HepG2 (cell line): ENCODE measurements at regions not wholly inside any gene's neighbourhood (a gene's known extent, or its start where the extent isn't known, plus 50 kb on each side); places are given as distances from the start of the nearest gene placed in this dataset.

Source experiments
- ATAC-seq: fragments of 200-7000 bp; cut with Tn5 transposase; 3 replicates; pipeline ENCODE4 v1.9.1; 2020; ENCODE audit warnings: mild to moderate bottlenecking, moderate library complexity
- BruUV-seq: library from RNA; stranded (reverse); fragments of 400-500 nt; replicated peaks from 2 replicates; lab custom pipeline; 2021; lab: Mats Ljungman, UMichigan
- CTCF ChIA-PET: fragments of 300-600 bp; formaldehyde crosslinking; extraction: SDS; loops from one replicate; lab custom pipeline; 2021; ENCODE audit warnings: low total read pairs, inconsistent platforms, low intra/inter-chr PET ratio; lab: Yijun Ruan, JAX
- POLR2A ChIA-PET: fragments of 350-600 bp; sonication (Branson Sonifier 250); formaldehyde crosslinking; loops from one replicate; lab custom pipeline; 2020; ENCODE audit warnings: antibody characterized with exemption, inconsistent platforms; lab: Yijun Ruan, JAX
- DNase-seq: peaks from one replicate; pipeline ENCODE4 v3.0.0-alpha.2; 2015; ENCODE audit warnings: low spot score
- FAIRE-seq: peaks from 3 replicates; lab custom pipeline; 2011; peaks lifted over from hg19 to GRCh38; lab: Jason Lieb, UNC
- H2AFZ ChIP-seq: one replicate; pipeline ENCODE4 v1.6.1; 2011; ENCODE audit warnings: low read length, inconsistent platforms
- H3K27ac ChIP-seq: fragments of 300-600 bp; 3 replicates; pipeline ENCODE4 v1.8.0; 2011; ENCODE audit warnings: mixed run types, mild to moderate bottlenecking, mixed read lengths, low read length, inconsistent platforms; ENCODE audit not compliant: insufficient read depth; ENCODE audit errors: extremely low read length
- H3K27me3 ChIP-seq, 2 experiments: fragments of 200-600 bp in 1 of 2; 2 replicates in 1 of 2; 3 replicates in 1 of 2; pipeline versions ENCODE4 v1.6.0 to v1.8.0; 2011; ENCODE audit warnings: low read length in 2 of 2, mild to moderate bottlenecking in 2 of 2, moderate library complexity in 2 of 2, inconsistent platforms in 1 of 2; ENCODE audit not compliant: insufficient read depth in 2 of 2, control insufficient read depth in 1 of 2
- H3K36me3 ChIP-seq, 2 experiments: fragments of 200-600 bp in 1 of 2; replicated peaks in 1 of 2; 2 replicates in 1 of 2; 3 replicates in 1 of 2; pipeline versions ENCODE4 v1.5.1 to v1.8.0; 2011; ENCODE audit warnings: low read length in 2 of 2, inconsistent platforms in 1 of 2; ENCODE audit not compliant: insufficient read depth in 2 of 2, control insufficient read depth in 1 of 2
- H3K4me1 ChIP-seq: 2 replicates; pipeline ENCODE4 v1.5.1; 2012; ENCODE audit warnings: low read length, inconsistent platforms; ENCODE audit not compliant: insufficient read depth
- H3K4me2 ChIP-seq: 2 replicates; pipeline ENCODE4 v1.6.0; 2011; ENCODE audit warnings: low read depth, low read length, inconsistent platforms
- H3K4me3 ChIP-seq, 3 experiments: fragments of 200-600 bp in 1 of 3; sonication (generic), shearing (Covaris generic) in 1 of 3; replicated peaks in 1 of 3; 2 replicates each; pipeline ENCODE4 v1.5.1; 2011 to 2016; ENCODE audit warnings: low read length in 3 of 3, inconsistent platforms in 2 of 3, low read depth in 2 of 3, mild to moderate bottlenecking in 2 of 3, control low read depth in 1 of 3, mixed read lengths in 1 of 3; ENCODE audit not compliant: insufficient read depth in 1 of 3
- H3K79me2 ChIP-seq: one replicate; pipeline ENCODE4 v1.6.1; 2011; ENCODE audit warnings: low read length, inconsistent platforms; ENCODE audit not compliant: insufficient read depth
- H3K9ac ChIP-seq: 2 replicates; pipeline ENCODE4 v1.6.0; 2011; ENCODE audit warnings: mild to moderate bottlenecking, low read depth, low read length, inconsistent platforms; ENCODE audit not compliant: insufficient read depth
- H3K9me3 ChIP-seq: 2 replicates; pipeline ENCODE4 v1.5.1; 2012; ENCODE audit warnings: mild to moderate bottlenecking, low read length
- H4K20me1 ChIP-seq: 2 replicates; pipeline ENCODE4 v1.6.0; 2011; ENCODE audit warnings: inconsistent platforms, mild to moderate bottlenecking, low read length, moderate library complexity; ENCODE audit not compliant: insufficient read depth
- ADNP ChIP-seq: sonication (generic); formaldehyde crosslinking; IDR thresholded peaks from 2 replicates; pipeline ENCODE4 v1.4.0; 2020; ENCODE audit warnings: missing genetic modification reagents
- CC2D1A ChIP-seq: sonication (generic); formaldehyde crosslinking; IDR thresholded peaks from 2 replicates; pipeline ENCODE4 v1.8.1; 2023; ENCODE audit warnings: mild to moderate bottlenecking, missing genetic modification reagents
- CREBL2 ChIP-seq: sonication (generic); formaldehyde crosslinking; IDR thresholded peaks from 2 replicates; pipeline ENCODE4 v1.8.1; 2023; ENCODE audit warnings: missing genetic modification reagents, mild to moderate bottlenecking, borderline replicate concordance
- FOXK2 ChIP-seq: fragments of 450-650 bp; IDR thresholded peaks from 2 replicates; pipeline ENCODE4 v1.6.1; 2016
- GPN1 ChIP-seq: sonication (generic); formaldehyde crosslinking; IDR thresholded peaks from 2 replicates; pipeline ENCODE4 v1.5.1; 2020; ENCODE audit warnings: missing genetic modification reagents, borderline replicate concordance
- MXD3 ChIP-seq: IDR thresholded peaks from 2 replicates; pipeline ENCODE4 v1.6.1; 2016; ENCODE audit warnings: mild to moderate bottlenecking, missing biosample characterization, missing genetic modification reagents
- NFE2L1 ChIP-seq: sonication (generic); formaldehyde crosslinking; IDR thresholded peaks from 2 replicates; pipeline ENCODE4 v1.4.0; 2020; ENCODE audit warnings: missing genetic modification reagents, mild to moderate bottlenecking, borderline replicate concordance
- NFYC ChIP-seq: IDR thresholded peaks from 2 replicates; pipeline ENCODE4 v1.6.1; 2016; ENCODE audit warnings: missing genetic modification reagents, missing compliant biosample characterization
- TBL1XR1 ChIP-seq: fragments of 150-350 bp; IDR thresholded peaks from 2 replicates; pipeline ENCODE4 v1.6.1; 2014; ENCODE audit warnings: borderline replicate concordance, low read length; ENCODE audit not compliant: partially characterized antibody
- ZNF281 ChIP-seq: sonication (generic); formaldehyde crosslinking; IDR thresholded peaks from 2 replicates; pipeline ENCODE4 v1.4.0; 2020; ENCODE audit warnings: missing genetic modification reagents, borderline replicate concordance
- ZNF333 ChIP-seq: sonication (generic); formaldehyde crosslinking; IDR thresholded peaks from 2 replicates; pipeline ENCODE4 v1.4.0; 2020; ENCODE audit warnings: mild to moderate bottlenecking, missing genetic modification reagents, borderline replicate concordance
- ZNF460 ChIP-seq: sonication (generic); formaldehyde crosslinking; IDR thresholded peaks from 2 replicates; pipeline ENCODE4 v1.5.1; 2020; ENCODE audit warnings: missing genetic modification reagents, mild to moderate bottlenecking, borderline replicate concordance
- ZNF749 ChIP-seq: sonication (generic); formaldehyde crosslinking; IDR thresholded peaks from 2 replicates; pipeline ENCODE4 v1.8.0; 2022; ENCODE audit warnings: mild to moderate bottlenecking, missing genetic modification reagents, moderate library complexity, borderline replicate concordance
- WGBS: methylation state at CpG from one replicate; pipeline ENCODE4 v1.1.6; 2017; ENCODE audit warnings: low lambda C conversion rate; 5-methylcytosine and 5-hydroxymethylcytosine counted together
- in situ Hi-C: cut with HindIII; loops from 2 replicates; pipeline ENCODE4 v1.10.0; 2017; ENCODE audit warnings: low pct_unique_long_range_greater_than_20kb; ENCODE audit not compliant: extremely low pct_ligation_motif_present
- intact Hi-C: fragments of 100-400 bp; cut with micrococcal nuclease; formaldehyde crosslinking; loops from one replicate; pipeline ENCODE4 v1.10.0; 2022; ENCODE audit not compliant: unreplicated experiment

- no peaks in the 10 kb centered on the region for H3K4me1 ChIP-seq
- no peak overlapping the region for H3K4me2 ChIP-seq
- WGBS: 37% methylated on average over 11 of the region's 16 CpGs
- no peaks in the 10 kb centered on the region for H3K79me2 ChIP-seq
- no TSS peak for BruUV-seq
- H4K20me1 ChIP-seq: no peaks in the 10 kb centered on the region
- H2AFZ ChIP-seq: no peak overlapping the region
- FAIRE-seq (no peak), ATAC-seq (no peak), DNase-seq (no peak)
- ChIA-PET POLR2A (no interaction called here), CTCF (no interaction called here)
- intact Hi-C loops (no loop called here), in situ Hi-C loops (no loop called here)
- H3K27me3 ChIP-seq: peaks cover 4 to 55% of the 10 kb centered on the region in 2 experiments
- no peaks in the 10 kb centered on the region for H3K36me3 ChIP-seq
- H3K27ac ChIP-seq: no peak overlapping the region
- H3K9ac ChIP-seq: no peak overlapping the region
- H3K9me3 ChIP-seq: no peaks in the 10 kb centered on the region
- H3K4me3 ChIP-seq: no peak overlapping the region
- TF ChIP-seq ZNF333 (CRISPR knock-in tag): no peak
- TF ChIP-seq ZNF749 (CRISPR knock-in tag): no peak
- no peak for TF ChIP-seq ZNF281
- no peak for TF ChIP-seq ZNF460
- TF ChIP-seq MXD3 (CRISPR knock-in tag): no peak
- no peak for TF ChIP-seq NFYC
- no peak for TF ChIP-seq CREBL2 (CRISPR knock-in tag)
- TF ChIP-seq ADNP: no peak
- TF ChIP-seq NFE2L1 (CRISPR knock-in tag): no peak
- TF ChIP-seq GPN1 (CRISPR knock-in tag): no peak
- no peak for TF ChIP-seq TBL1XR1
- no peak for TF ChIP-seq CC2D1A (CRISPR knock-in tag)
- TF ChIP-seq FOXK2: no peak
Measured at GRCh38 chr13:111510502-111511218, 190.2 kb downstream of the TEX29 start.
